ENCODE measurements at regions not wholly inside any gene's neighbourhood (a gene's known extent, or its start where the extent isn't known, plus 50 kb on each side); places are given as distances from the start of the nearest gene placed in this dataset.

GRCh38 chr3:17908399-17909191 is 166.2 kb upstream of the TBC1D5 start:
- intact Hi-C loops (cut with DNase I, micrococcal nuclease), result no loop called here
- no peaks in the 10 kb centered on the region for H3K4me1 ChIP-seq (ENCODE audit: low read depth)
- no peak for TF ChIP-seq CTCF (IDR thresholded peaks at IDR 0.05)
- ATAC-seq, result no peak
- no peak for DNase-seq
- H3K36me3 ChIP-seq (ENCODE audit: low read depth), result no peaks in the 10 kb centered on the region
- H3K9me3 ChIP-seq, result no peaks in the 10 kb centered on the region
- H3K4me3 ChIP-seq, result no peak overlapping the region

- Histone ChIP-seq H3K4me1 (ENCODE audit: low read depth) (no peaks in the 10 kb centered on the region), H3K4me3 (no peak overlapping the region), H3K9me3 (no peaks in the 10 kb centered on the region), H3K36me3 (ENCODE audit: low read depth) (no peaks in the 10 kb centered on the region)
- ATAC-seq (no peak), DNase-seq (no peak)
- intact Hi-C loops (cut with DNase I, micrococcal nuclease), result no loop called here
- no peak for TF ChIP-seq CTCF (IDR thresholded peaks at IDR 0.05)
These were observed 163.6 kb upstream of the TBC1D5 start for GRCh38 chr3:17905996-17906395.

- no peaks in the 10 kb centered on the region for H3K36me3 ChIP-seq (ENCODE audit: low read depth)
- intact Hi-C loops (cut with DNase I, micrococcal nuclease), result no loop called here
- ATAC-seq (no peak), DNase-seq (no peak)
- H3K4me1 ChIP-seq (ENCODE audit: low read depth), result no peaks in the 10 kb centered on the region
- no peaks in the 10 kb centered on the region for H3K9me3 ChIP-seq
- TF ChIP-seq CTCF (IDR thresholded peaks at IDR 0.05), result no peak
- no peak overlapping the region for H3K4me3 ChIP-seq
These were observed 159.5 kb upstream of the TBC1D5 start for GRCh38 chr3:17901893-17902292.

GRCh38 chr3:17894434-17895060 is 152.1 kb upstream of the TBC1D5 start:
- Histone ChIP-seq H3K36me3 (ENCODE audit: low read depth) (no peaks in the 10 kb centered on the region), H3K4me3 (no peak overlapping the region), H3K4me1 (ENCODE audit: low read depth) (no peaks in the 10 kb centered on the region), H3K9me3 (no peaks in the 10 kb centered on the region)
- ATAC-seq, result peak; percentile 71
- peak in 2 of 3 donors; percentile 67 to 77 for DNase-seq
- intact Hi-C loops (cut with DNase I, micrococcal nuclease), result loop anchor here in 1 of 2 donors (10.0 kb wide), 1 partner anchor 400 kb away; no protein-coding TSS in a partner anchor
- TF ChIP-seq CTCF (IDR thresholded peaks at IDR 0.05), result no peak

- H3K4me3 ChIP-seq, result no peak overlapping the region
- no peaks in the 10 kb centered on the region for H3K4me1 ChIP-seq (ENCODE audit: low read depth)
- intact Hi-C loops (cut with DNase I, micrococcal nuclease), result loop anchor here in 1 of 2 donors (10.0 kb wide), 1 partner anchor 404 kb away; no protein-coding TSS in a partner anchor
- TF ChIP-seq CTCF (IDR thresholded peaks at IDR 0.05), result no peak
- no peaks in the 10 kb centered on the region for H3K36me3 ChIP-seq (ENCODE audit: low read depth)
- ATAC-seq, result no peak
- DNase-seq, result no peak
- H3K9me3 ChIP-seq, result no peaks in the 10 kb centered on the region
These were observed 148.9 kb upstream of the TBC1D5 start for GRCh38 chr3:17891139-17891856.

Data from mucosa of descending colon (tissue), 3 donors.